ENCODE measurements at regions not wholly inside any gene's neighbourhood (a gene's known extent, or its start where the extent isn't known, plus 50 kb on each side); places are given as distances from the start of the nearest gene placed in this dataset.

- Mint-ChIP-seq H3K4me3 (no peak overlapping the region), H3K27me3 (ENCODE audit: insufficient read depth, low read depth, poor library complexity) (peaks cover 2% of the 10 kb centered on the region)
Measured at GRCh38 chr2:10202131-10202665, 79.7 kb downstream of the RRM2 start.

More at GRCh38 chr2:10202131-10202665, 79.7 kb downstream of the RRM2 start:
- H3K9me2 ChIP-seq (ENCODE audit: insufficient read depth) = no peaks in the 10 kb centered on the region
- H3K27ac Mint-ChIP-seq = no peak overlapping the region
- DNase-seq (ENCODE audit: low spot score) (no peak), ATAC-seq (no peak)
- no peaks in the 10 kb centered on the region for H4K20me1 ChIP-seq (replicated peaks; ENCODE audit: insufficient read depth)
- no peaks in the 10 kb centered on the region for H3K36me3 ChIP-seq (ENCODE audit: insufficient read depth)
- H3K36me3 Mint-ChIP-seq (ENCODE audit: low read depth) = peaks cover 21% of the 10 kb centered on the region
- H3F3A ChIP-seq (replicated peaks; ENCODE audit: low read depth) = no peaks in the 10 kb centered on the region
- no peaks in the 10 kb centered on the region for H3K27me3 ChIP-seq (ENCODE audit: insufficient read depth)
- H3K4me1 ChIP-seq (ENCODE audit: insufficient read depth) = no peaks in the 10 kb centered on the region
- H3K4me3 ChIP-seq = no peak overlapping the region
- H3K4me1 Mint-ChIP-seq = no peaks in the 10 kb centered on the region
- no peak overlapping the region for H2AFZ ChIP-seq
- no peak for TF ChIP-seq POLR2AphosphoS5 (IDR thresholded peaks at IDR 0.05; ENCODE audit: low read depth)
- TF ChIP-seq ZNF114 (CRISPR knock-in tag; IDR thresholded peaks at IDR 0.05) = no peak
- no peak for TF ChIP-seq NANOG (IDR thresholded peaks at IDR 0.05; ENCODE audit: borderline replicate concordance)
- no peak for TF ChIP-seq CREB1 (CRISPR knock-in tag; IDR thresholded peaks at IDR 0.05; ENCODE audit: low read depth)
- TF ChIP-seq JUNB (IDR thresholded peaks at IDR 0.05; ENCODE audit: unreplicated experiment) = no peak
- TF ChIP-seq, protein P1, sequence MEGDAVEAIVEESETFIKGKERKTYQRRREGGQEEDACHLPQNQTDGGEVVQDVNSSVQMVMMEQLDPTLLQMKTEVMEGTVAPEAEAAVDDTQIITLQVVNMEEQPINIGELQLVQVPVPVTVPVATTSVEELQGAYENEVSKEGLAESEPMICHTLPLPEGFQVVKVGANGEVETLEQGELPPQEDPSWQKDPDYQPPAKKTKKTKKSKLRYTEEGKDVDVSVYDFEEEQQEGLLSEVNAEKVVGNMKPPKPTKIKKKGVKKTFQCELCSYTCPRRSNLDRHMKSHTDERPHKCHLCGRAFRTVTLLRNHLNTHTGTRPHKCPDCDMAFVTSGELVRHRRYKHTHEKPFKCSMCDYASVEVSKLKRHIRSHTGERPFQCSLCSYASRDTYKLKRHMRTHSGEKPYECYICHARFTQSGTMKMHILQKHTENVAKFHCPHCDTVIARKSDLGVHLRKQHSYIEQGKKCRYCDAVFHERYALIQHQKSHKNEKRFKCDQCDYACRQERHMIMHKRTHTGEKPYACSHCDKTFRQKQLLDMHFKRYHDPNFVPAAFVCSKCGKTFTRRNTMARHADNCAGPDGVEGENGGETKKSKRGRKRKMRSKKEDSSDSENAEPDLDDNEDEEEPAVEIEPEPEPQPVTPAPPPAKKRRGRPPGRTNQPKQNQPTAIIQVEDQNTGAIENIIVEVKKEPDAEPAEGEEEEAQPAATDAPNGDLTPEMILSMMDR (conservative IDR thresholded peaks at IDR 0.05; ENCODE audit: low read depth in 2 of 2) = no peak
- TF ChIP-seq, protein P2, sequence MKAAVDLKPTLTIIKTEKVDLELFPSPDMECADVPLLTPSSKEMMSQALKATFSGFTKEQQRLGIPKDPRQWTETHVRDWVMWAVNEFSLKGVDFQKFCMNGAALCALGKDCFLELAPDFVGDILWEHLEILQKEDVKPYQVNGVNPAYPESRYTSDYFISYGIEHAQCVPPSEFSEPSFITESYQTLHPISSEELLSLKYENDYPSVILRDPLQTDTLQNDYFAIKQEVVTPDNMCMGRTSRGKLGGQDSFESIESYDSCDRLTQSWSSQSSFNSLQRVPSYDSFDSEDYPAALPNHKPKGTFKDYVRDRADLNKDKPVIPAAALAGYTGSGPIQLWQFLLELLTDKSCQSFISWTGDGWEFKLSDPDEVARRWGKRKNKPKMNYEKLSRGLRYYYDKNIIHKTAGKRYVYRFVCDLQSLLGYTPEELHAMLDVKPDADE (IDR thresholded peaks at IDR 0.05) = no peak
- TF ChIP-seq REST (IDR thresholded peaks at IDR 0.05; ENCODE audit: unreplicated experiment) = no peak
- TF ChIP-seq ZNF331 (CRISPR knock-in tag; IDR thresholded peaks at IDR 0.05; ENCODE audit: low read depth) = no peak
- TF ChIP-seq EZH2phosphoT487 (IDR thresholded peaks at IDR 0.05; ENCODE audit: unreplicated experiment) = no peak
- TF ChIP-seq, protein P3, sequence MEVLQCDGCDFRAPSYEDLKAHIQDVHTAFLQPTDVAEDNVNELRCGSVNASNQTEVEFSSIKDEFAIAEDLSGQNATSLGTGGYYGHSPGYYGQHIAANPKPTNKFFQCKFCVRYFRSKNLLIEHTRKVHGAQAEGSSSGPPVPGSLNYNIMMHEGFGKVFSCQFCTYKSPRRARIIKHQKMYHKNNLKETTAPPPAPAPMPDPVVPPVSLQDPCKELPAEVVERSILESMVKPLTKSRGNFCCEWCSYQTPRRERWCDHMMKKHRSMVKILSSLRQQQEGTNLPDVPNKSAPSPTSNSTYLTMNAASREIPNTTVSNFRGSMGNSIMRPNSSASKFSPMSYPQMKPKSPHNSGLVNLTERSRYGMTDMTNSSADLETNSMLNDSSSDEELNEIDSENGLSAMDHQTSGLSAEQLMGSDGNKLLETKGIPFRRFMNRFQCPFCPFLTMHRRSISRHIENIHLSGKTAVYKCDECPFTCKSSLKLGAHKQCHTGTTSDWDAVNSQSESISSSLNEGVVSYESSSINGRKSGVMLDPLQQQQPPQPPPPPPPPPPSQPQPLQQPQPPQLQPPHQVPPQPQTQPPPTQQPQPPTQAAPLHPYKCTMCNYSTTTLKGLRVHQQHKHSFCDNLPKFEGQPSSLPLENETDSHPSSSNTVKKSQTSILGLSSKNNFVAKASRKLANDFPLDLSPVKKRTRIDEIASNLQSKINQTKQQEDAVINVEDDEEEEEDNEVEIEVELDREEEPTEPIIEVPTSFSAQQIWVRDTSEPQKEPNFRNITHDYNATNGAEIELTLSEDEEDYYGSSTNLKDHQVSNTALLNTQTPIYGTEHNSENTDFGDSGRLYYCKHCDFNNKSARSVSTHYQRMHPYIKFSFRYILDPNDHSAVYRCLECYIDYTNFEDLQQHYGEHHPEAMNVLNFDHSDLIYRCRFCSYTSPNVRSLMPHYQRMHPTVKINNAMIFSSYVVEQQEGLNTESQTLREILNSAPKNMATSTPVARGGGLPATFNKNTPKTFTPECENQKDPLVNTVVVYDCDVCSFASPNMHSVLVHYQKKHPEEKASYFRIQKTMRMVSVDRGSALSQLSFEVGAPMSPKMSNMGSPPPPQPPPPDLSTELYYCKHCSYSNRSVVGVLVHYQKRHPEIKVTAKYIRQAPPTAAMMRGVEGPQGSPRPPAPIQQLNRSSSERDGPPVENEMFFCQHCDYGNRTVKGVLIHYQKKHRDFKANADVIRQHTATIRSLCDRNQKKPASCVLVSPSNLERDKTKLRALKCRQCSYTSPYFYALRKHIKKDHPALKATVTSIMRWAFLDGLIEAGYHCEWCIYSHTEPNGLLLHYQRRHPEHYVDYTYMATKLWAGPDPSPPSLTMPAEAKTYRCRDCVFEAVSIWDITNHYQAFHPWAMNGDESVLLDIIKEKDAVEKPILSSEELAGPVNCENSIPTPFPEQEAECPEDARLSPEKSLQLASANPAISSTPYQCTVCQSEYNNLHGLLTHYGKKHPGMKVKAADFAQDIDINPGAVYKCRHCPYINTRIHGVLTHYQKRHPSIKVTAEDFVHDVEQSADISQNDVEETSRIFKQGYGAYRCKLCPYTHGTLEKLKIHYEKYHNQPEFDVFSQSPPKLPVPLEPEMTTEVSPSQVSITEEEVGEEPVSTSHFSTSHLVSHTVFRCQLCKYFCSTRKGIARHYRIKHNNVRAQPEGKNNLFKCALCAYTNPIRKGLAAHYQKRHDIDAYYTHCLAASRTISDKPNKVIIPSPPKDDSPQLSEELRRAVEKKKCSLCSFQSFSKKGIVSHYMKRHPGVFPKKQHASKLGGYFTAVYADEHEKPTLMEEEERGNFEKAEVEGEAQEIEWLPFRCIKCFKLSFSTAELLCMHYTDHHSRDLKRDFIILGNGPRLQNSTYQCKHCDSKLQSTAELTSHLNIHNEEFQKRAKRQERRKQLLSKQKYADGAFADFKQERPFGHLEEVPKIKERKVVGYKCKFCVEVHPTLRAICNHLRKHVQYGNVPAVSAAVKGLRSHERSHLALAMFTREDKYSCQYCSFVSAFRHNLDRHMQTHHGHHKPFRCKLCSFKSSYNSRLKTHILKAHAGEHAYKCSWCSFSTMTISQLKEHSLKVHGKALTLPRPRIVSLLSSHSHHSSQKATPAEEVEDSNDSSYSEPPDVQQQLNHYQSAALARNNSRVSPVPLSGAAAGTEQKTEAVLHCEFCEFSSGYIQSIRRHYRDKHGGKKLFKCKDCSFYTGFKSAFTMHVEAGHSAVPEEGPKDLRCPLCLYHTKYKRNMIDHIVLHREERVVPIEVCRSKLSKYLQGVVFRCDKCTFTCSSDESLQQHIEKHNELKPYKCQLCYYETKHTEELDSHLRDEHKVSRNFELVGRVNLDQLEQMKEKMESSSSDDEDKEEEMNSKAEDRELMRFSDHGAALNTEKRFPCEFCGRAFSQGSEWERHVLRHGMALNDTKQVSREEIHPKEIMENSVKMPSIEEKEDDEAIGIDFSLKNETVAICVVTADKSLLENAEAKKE (CRISPR knock-in tag; IDR thresholded peaks at IDR 0.05) = no peak
- no peak for TF ChIP-seq EZH2 (IDR thresholded peaks at IDR 0.05; ENCODE audit: low read depth, unreplicated experiment)
- TF ChIP-seq STAT1 (IDR thresholded peaks at IDR 0.05; ENCODE audit: unreplicated experiment) = no peak
- H3K79me2 ChIP-seq (replicated peaks; ENCODE audit: insufficient read depth) = no peaks in the 10 kb centered on the region
- peaks cover 17% of the 10 kb centered on the region for H3K9me3 Mint-ChIP-seq
- H3K27ac ChIP-seq (ENCODE audit: low read depth) = no peak overlapping the region
- H3K4me2 ChIP-seq = no peak overlapping the region
